B cell (primary cell): ENCODE measurements at regions not wholly inside any gene's neighbourhood (a gene's known extent, or its start where the extent isn't known, plus 50 kb on each side); places are given as distances from the start of the nearest gene placed in this dataset.

Experiments
- ATAC-seq: fragments of 200-7000 bp; cut with Tn5 transposase; one replicate; pipeline ENCODE4 v1.10.0; 2021; ENCODE audit warnings: low read depth, mild to moderate bottlenecking, moderate number of reproducible peaks, moderate library complexity
- CTCF ChIA-PET: fragments of 350-600 bp; sonication (Branson Sonifier 250); formaldehyde crosslinking; loops from one replicate; lab custom pipeline; 2021; ENCODE audit warnings: antibody characterized with exemption, inconsistent platforms; lab: Charles Lee
- POLR2A ChIA-PET: fragments of 350-600 bp; sonication (Branson Sonifier 250); formaldehyde crosslinking; loops from one replicate; lab custom pipeline; 2021; ENCODE audit warnings: antibody characterized with exemption; lab: Charles Lee
- DNase-seq: peaks from one replicate; pipeline ENCODE4 v3.0.0; 2013
- H2AFZ ChIP-seq: 2 replicates; pipeline ENCODE4 v1.6.1; 2012; ENCODE audit warnings: mild to moderate bottlenecking, low read depth, low read length; ENCODE audit not compliant: insufficient read depth, poor library complexity, severe bottlenecking
- H3K27ac ChIP-seq, 2 donors: 1 replicate in 1 of 2; 2 replicates in 1 of 2; pipeline ENCODE4 v1.5.1; 2012 to 2013; ENCODE audit warnings: low read length in 2 of 2, mild to moderate bottlenecking in 2 of 2, moderate library complexity in 1 of 2
- H3K27me3 ChIP-seq, 4 experiments: fragments of 200-600 bp in 1 of 4; sonication (generic) in 1 of 4; replicated peaks in 1 of 4; 1 replicate in 2 of 4; 2 replicates in 2 of 4; pipeline versions ENCODE4 v1.6.1 to v1.7.0; 2013 to 2016; ENCODE audit warnings: low read length in 3 of 4, mild to moderate bottlenecking in 2 of 4, mixed read lengths in 1 of 4, moderate library complexity in 1 of 4; ENCODE audit not compliant: insufficient read depth in 4 of 4, control insufficient read depth in 3 of 4; ENCODE audit errors: control extremely low read depth in 1 of 4
- H3K36me3 ChIP-seq, 2 experiments: replicated peaks in 1 of 2; 1 replicate in 1 of 2; 2 replicates in 1 of 2; pipeline versions ENCODE4 v1.6.1 to v1.7.1; 2013; ENCODE audit warnings: low read length in 1 of 2; ENCODE audit not compliant: insufficient read depth in 2 of 2, control insufficient read depth in 1 of 2; ENCODE audit errors: control extremely low read depth in 1 of 2, extremely low read depth in 1 of 2
- H3K4me1 ChIP-seq, 2 donors: fragments of 200-600 bp in 1 of 2; sonication (generic) in 1 of 2; 1 replicate in 1 of 2; 2 replicates in 1 of 2; pipeline versions ENCODE4 v1.5.1 to v1.6.1; 2013 to 2017; ENCODE audit warnings: low read length in 2 of 2; ENCODE audit not compliant: control insufficient read depth in 2 of 2, insufficient read depth in 2 of 2
- H3K4me2 ChIP-seq: replicated peaks from 2 replicates; pipeline ENCODE3; 2012; ENCODE audit warnings: mild to moderate bottlenecking, low read depth, low read length; ENCODE audit not compliant: poor library complexity, severe bottlenecking
- H3K4me3 ChIP-seq, 5 experiments: fragments of 200-600 bp in 1 of 5; sonication (generic) in 1 of 5; 1 replicate in 3 of 5; 2 replicates in 2 of 5; pipeline versions ENCODE4 v1.5.1 to v1.7.0; 2011 to 2016; ENCODE audit warnings: low read length in 4 of 5, mild to moderate bottlenecking in 4 of 5, low read depth in 2 of 5, control low read depth in 1 of 5, moderate library complexity in 1 of 5; ENCODE audit not compliant: insufficient read depth in 1 of 5; ENCODE audit errors: control extremely low read depth in 1 of 5, extremely low read depth in 1 of 5
- H3K79me2 ChIP-seq: fragments of 200-600 bp; sonication (generic); one replicate; pipeline ENCODE4 v1.6.0; 2016; ENCODE audit warnings: low read length; ENCODE audit not compliant: control insufficient read depth, insufficient read depth
- H3K9ac ChIP-seq: fragments of 200-600 bp; sonication (generic); 2 replicates; pipeline ENCODE4 v1.6.1; 2017; ENCODE audit warnings: mild to moderate bottlenecking, low read length, moderate library complexity
- H3K9me3 ChIP-seq, 3 donors: one replicate each; pipeline versions ENCODE4 v1.6.1 to v1.7.1; 2013; ENCODE audit warnings: low read length in 2 of 3; ENCODE audit not compliant: control insufficient read depth in 2 of 3, insufficient read depth in 1 of 3; ENCODE audit errors: control extremely low read depth in 1 of 3
- H4K20me1 ChIP-seq: 2 replicates; pipeline ENCODE4 v1.6.0; 2012; ENCODE audit warnings: mild to moderate bottlenecking, low read length; ENCODE audit not compliant: insufficient read depth, control insufficient read depth, poor library complexity, severe bottlenecking
- H3K27ac Mint-ChIP-seq: one replicate; pipeline ENCODE4 v1.8.0; 2021; ENCODE audit warnings: mixed read lengths
- H3K27me3 Mint-ChIP-seq: one replicate; pipeline ENCODE4 v1.8.0; 2021; ENCODE audit warnings: mixed read lengths
- H3K4me1 Mint-ChIP-seq: one replicate; pipeline ENCODE4 v1.8.0; 2021; ENCODE audit warnings: mixed read lengths
- H3K4me3 Mint-ChIP-seq: one replicate; pipeline ENCODE4 v1.8.0; 2021; ENCODE audit warnings: mixed read lengths
- H3K9me3 Mint-ChIP-seq: one replicate; pipeline ENCODE4 v1.8.0; 2022; ENCODE audit warnings: mixed read lengths; ENCODE audit not compliant: insufficient read depth
- CTCF ChIP-seq: fragments of 200-600 bp; IDR thresholded peaks from one replicate; pipeline ENCODE4 v1.8.0; 2022; ENCODE audit warnings: antibody characterized with exemption, mild to moderate bottlenecking
- EZH2 ChIP-seq: IDR thresholded peaks from 2 replicates; pipeline ENCODE4 v1.6.1; 2012; ENCODE audit warnings: borderline replicate concordance, low read depth, mild to moderate bottlenecking, moderate library complexity, low read length; ENCODE audit not compliant: insufficient read depth, poor library complexity, severe bottlenecking
- WGBS: methylation state at CpG from one replicate; pipeline ENCODE4 v1.1.5; 2013; ENCODE audit warnings: missing lambda C conversion rate; ENCODE audit not compliant: insufficient coverage; 5-methylcytosine and 5-hydroxymethylcytosine counted together
- intact Hi-C: fragments of 100-400 bp; cut with micrococcal nuclease; formaldehyde crosslinking; loops from one replicate; pipeline ENCODE4 v1.10.0; 2022

GRCh38 chr7:39824456-39825200 lies 125.4 kb upstream of the CDK13 start:
- no peaks in the 10 kb centered on the region for H3K36me3 ChIP-seq

More at GRCh38 chr7:39824456-39825200, 125.4 kb upstream of the CDK13 start:
- POLR2A ChIA-PET = no interaction called here
- Histone ChIP-seq H3K9ac (no peak overlapping the region), H3K4me3 (no peak overlapping the region), H3K27me3 (peaks cover 0 to 9% (median 3%) of the 10 kb centered on the region in 4 experiments), H3K27ac (no peak overlapping the region), H4K20me1 (no peaks in the 10 kb centered on the region), H2AFZ (no peak overlapping the region), H3K4me1 (no peaks in the 10 kb centered on the region), H3K79me2 (no peaks in the 10 kb centered on the region), H3K9me3 (no peaks in the 10 kb centered on the region), H3K4me2 (no peak overlapping the region)
- DNase-seq (no peak), ATAC-seq (no peak)
- Mint-ChIP-seq H3K4me3 (no peak overlapping the region), H3K9me3 (no peaks in the 10 kb centered on the region), H3K4me1 (peaks cover 2% of the 10 kb centered on the region), H3K27me3 (peaks cover 40% of the 10 kb centered on the region), H3K27ac (no peak overlapping the region)
- 20% methylated on average over 1 of the region's 2 CpGs for WGBS
- intact Hi-C loops = no loop called here
- no peak for TF ChIP-seq CTCF
- no peak for TF ChIP-seq EZH2
- CTCF ChIA-PET = no interaction called here
